Activated naive CD4-positive, alpha-beta T cell (primary cell): ENCODE measurements at regions not wholly inside any gene's neighbourhood (a gene's known extent, or its start where the extent isn't known, plus 50 kb on each side); places are given as distances from the start of the nearest gene placed in this dataset.
"Not testable (repeated sequence)": the region's sequence is repeated elsewhere in the genome, so short reads cannot be mapped to it uniquely, and the experiment has no call there.

Experiments used
- DNase-seq, 4 experiments: peaks; one replicate each; lab custom pipeline; 2025; lab: John Stamatoyannopoulos, UW

GRCh38 chr1:145482214-145482860, 56.9 kb upstream of the NBPF20 start:
- DNase-seq, result not testable (repeated sequence)

DNA sequence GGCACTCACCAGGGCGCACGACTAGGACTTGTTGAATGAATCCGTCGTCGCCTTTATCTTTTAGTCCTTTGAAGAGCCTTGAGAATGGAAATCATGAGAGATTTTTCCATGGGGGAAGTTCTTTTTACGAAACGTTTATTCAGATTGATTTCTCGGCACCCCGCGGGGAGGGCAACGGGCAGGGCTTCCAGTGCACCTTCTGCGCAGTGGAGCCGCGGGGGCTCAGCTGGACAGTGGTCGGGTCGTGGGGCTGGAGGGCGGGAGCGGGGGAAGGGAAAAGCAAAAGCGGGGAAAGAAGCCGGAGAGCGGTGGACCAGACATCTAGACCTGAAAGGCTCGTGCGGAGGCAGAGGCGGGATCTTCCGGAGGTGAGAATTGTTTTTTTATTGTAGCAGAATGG, 50.6 kb upstream of the NBPF20 start:
- DNase-seq, result not testable (repeated sequence)

- not testable (repeated sequence) for DNase-seq
These were observed 50.0 kb upstream of the NBPF20 start for GRCh38 chr1:145475369-145475915.
